HG02798 (cell line): ENCODE measurements at regions not wholly inside any gene's neighbourhood (a gene's known extent, or its start where the extent isn't known, plus 50 kb on each side); places are given as distances from the start of the nearest gene placed in this dataset.

Source experiments
- ATAC-seq: cut with Tn5 transposase; IDR thresholded peaks from one replicate; pipeline ENCODE4 v1.9.1; 2021; ENCODE audit warnings: mild to moderate bottlenecking; ENCODE audit not compliant: unreplicated experiment, poor library complexity

DNA sequence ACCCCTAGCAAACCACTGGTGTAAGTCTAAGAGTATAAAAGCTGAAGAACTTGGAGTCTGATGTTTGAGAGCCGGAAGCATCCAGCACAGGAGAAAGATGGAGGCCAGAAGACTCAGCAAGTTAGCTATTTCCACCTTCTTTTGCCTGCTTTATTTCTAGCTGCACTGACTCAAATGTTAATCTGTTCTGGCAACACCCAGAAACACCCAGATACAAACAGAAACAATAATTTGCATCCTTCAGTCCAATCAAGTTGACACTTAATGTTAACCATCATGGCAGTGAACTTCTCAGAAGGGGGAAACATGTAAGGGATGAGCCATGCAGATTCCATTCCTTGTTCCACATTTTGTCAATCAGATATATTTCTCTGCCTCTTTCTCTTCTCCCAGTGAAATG is 101.8 kb upstream of the FERD3L start:
- ATAC-seq, result no peak

DNA sequence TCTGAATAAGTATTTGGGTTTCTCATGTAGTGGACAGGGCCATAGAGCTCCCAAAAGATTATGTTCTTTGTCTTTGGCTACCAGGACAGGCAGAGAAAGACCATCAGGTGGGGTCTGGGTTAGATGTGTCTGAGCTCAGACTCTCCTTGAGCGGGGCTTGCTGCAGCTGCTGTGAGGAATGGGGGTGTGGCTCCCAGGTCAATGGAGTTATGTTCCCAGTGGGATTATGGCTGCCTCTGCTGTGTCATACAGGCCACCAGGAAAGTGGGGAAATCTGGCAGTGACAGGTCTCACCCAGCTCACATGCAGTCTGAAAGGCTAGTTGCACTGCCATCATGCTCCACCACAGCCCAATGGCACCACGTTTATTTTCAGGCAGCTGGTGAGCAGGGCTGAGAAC is 97.0 kb upstream of the FERD3L start:
- no peak for ATAC-seq

DNA sequence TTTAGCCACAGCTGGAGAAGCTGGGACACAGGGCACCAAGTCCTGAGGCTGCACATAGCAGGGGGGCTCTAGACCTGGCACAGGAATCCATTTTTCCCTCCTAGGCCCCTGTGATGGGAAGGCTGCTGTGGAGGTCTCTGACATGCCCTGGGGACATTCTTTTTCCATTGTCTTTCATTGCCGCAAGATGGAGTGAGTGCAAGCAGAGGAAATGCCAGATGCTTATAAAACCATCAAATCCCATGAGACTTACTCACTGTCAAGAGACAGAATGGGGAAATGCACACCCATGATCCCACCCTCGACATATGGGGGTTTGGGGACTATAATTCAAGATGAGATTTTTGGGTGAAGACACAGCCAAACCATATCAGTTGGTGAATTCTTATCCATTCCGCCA is 94.7 kb upstream of the FERD3L start:
- ATAC-seq, result no peak

DNA sequence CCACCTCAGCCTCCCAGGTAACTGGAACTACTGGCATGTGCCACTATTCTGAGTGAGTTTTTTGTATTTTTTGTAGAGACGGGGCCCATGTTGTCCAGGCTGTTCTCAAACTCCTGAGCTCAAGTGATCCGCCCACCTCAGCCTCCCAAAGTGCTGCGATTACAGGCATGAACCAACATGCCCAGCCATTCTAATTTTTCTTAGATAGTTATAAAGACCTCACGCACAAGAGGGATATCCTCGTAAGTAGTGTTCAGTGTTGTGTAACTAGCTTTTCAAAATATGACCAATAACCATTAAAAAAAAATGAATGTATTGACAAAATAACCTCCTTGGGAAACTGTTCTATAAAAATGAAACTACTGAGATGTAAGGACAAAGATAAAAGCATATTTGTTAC is 90.5 kb upstream of the FERD3L start:
- no peak for ATAC-seq

DNA sequence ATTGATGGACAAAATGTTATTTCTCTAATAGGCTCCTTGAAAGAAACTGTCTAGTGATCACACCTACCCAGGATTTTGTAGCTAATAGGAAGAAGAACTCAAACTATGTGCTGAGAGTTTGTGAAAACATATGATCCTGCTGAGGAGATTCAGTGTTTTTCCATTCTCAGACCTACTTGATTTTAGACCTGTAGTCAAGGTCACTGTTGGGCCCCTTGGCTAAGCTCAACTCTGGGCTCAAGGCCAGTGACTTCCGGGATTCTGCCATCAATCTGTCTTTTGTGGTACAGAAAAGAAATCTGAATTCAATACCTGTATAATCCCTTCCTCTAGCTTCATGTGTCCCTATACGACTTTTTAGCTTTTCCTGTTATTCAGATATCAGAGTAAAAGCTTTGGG is 79.7 kb upstream of the FERD3L start:
- no peak for ATAC-seq

DNA sequence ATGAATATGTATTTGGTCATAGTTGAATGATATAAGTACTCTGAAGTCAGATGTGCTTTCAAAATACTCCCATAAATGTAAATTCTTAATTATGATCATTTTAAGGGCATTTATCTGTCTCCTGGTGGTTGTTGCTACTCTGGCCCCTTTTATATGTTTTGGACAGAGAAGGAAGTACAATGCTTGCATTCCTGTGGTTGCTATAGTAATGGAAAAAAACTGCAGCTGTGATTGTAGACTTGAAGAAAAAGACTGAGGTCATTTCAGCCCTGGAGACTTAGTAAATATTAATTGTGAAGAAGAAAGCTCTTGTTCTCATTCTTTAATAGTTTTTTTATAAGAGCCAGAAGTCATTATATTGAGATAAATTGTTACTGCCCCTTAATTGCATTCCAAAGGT is 70.2 kb upstream of the FERD3L start:
- ATAC-seq, result no peak

DNA sequence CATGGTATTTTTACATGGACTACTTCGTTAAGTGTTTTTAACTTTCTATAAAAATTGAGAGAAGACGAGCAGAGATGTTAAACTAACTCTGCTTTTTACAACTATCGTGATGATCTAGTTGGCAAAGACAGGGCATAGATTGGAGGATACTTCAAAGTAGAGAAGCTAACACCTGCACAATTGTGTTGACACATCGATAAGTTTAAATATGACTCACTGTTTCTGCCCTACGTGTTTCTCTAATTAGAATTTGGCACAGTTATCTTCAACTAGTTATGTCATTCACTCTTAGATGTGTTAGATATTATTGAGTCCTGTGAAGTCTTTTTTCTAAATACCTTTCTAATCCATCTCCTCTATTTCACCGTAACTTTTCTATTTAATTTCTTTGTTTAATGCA is 68.5 kb upstream of the FERD3L start:
- ATAC-seq, result no peak

DNA sequence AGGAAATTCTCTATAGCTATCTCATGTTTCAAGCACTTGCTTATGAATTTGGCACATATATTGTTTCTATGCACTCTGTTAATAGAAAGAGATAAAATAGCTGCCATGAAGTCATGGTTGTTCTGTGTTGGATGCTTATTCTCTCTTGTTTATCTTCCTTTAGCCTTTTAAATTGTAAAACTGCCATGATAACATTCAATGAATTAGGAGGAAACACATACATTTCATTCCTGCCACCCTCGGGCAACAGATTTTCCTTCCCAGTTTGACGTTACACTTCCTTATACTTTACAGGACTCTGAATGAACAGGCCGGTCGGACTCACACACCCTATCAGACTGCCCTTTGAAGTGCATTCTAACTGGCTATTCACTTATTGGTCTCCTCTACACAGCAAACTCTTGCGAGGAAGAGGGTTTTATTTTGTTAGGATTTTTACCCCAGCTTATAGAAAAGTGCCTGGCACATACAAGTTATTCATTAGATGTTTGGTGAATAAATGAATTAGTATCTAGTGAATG is 65.7 kb upstream of the FERD3L start:
- ATAC-seq, result no peak

DNA sequence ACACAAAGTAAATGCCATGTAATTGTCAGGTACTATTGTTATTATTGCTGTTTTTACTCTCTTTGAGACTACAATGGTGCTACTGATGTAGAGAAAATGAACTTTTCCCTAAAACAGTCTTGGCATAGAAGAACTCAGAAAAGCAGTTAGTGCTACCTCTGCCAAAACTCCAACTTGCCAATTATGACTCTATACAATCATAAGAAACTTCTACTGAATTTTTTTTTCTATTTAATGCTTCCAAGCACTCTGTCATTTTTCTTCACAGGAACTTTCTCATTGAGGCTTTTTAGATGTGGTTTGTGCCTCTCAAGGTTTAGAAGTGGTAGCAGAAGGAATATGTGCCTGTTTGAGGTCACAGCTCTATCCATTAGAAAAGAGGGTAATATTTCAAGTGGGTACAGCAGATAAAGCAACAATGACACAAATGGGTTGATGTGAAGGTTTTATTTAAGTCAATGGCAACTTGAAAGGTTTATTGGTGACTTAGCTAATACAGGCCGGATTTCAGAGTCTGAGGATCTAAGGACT is 64.0 kb upstream of the FERD3L start:
- no peak for ATAC-seq

DNA sequence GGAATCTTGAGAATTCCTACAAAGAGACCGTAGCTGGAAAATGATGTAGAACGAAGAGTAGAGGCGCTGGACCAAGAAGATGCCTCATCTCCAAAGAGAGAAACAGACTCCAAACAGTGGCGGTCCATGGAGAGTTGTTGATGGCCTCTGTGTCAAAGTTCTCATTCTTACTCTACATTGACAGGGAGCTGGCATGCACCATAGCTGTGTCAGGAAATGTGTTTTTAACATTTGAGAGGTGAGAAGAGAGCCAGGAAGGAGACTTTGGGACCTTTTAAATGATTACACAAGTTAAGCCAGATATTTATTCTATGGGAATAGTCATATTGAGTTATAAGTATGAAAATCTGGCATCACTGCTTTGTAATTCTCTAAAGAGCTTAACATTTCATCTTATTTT is 61.5 kb upstream of the FERD3L start:
- no peak for ATAC-seq

DNA sequence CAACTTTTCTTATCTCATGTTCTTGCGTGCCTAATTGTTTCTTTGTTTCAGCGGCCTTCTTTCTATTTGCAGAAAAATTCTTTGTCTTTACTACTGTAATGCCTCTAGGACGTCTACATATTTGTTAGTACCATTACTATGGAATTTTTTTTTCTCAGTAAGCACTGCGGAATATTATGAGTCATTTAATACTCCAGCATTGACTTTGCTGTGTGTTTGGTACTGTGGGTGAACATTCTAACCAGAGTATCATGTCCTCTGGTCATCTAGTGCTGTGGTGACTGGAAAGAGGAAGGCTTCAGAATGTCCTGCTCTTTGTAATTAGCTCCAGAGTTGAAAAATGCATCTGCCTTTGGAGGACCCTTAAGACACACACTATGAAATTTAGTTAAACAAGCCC is 58.5 kb upstream of the FERD3L start:
- ATAC-seq, result no peak

DNA sequence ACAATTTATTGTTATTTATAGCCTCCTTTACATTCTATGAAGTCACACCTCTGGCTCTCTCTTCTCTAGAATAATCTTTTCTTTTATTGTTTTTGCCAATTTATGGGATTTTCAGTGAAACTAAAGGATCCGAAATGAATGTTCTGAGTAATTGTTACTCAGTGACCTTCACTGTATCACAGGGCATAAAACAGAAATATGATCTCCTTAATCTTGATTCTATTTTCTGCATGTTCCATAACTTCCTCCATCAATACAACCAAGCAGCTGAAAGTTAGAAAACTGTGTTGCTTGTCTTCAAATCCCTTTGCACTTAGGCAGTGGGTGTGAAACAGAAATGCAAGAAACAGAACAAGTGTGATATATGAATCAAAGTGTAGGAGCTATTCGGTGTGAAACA is 57.4 kb upstream of the FERD3L start:
- no peak for ATAC-seq
